ENCODE measurements at regions not wholly inside any gene's neighbourhood (a gene's known extent, or its start where the extent isn't known, plus 50 kb on each side); places are given as distances from the start of the nearest gene placed in this dataset.
"Not testable (repeated sequence)": the region's sequence is repeated elsewhere in the genome, so short reads cannot be mapped to it uniquely, and the experiment has no call there.

DNA sequence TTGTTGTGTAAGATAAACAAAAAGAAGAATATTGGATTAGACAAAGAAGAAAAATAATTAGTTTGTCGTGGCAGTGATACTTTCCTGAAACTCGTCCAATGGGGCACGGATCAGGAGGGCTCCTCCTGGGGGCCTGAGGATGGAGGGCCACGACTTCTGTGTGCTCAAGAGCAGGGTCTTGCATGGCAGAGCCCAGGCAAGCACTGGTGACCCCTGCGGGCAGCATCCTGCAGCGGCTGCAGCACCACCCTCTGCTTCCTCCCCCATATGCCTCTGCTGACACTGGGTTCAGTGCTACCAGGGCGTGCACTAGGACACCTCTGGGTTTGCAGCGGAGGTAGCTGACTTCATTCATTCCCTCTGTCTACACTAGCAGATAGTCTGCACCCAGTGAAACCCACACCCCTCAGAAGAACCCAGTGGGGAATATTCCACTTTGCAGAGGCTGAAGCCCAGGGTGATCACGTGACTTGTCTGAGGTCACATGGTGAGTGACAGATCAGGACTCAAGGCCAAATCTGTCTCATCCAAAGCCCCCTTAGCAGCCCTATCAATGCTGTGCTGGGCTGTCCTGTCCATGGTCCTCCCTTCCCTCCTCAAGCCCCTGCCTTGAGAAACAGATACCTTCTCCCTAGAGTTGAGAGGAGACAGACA lies 375.5 kb downstream of the TCERG1L start:
- H3K4me3 ChIP-seq (replicated peaks; ENCODE audit: low read depth, low read length) = no peak overlapping the region
- no peak for TF ChIP-seq CTCF (IDR thresholded peaks at IDR 0.05; ENCODE audit: insufficient read depth, low read length, poor library complexity, severe bottlenecking)
- DNase-seq (ENCODE audit: extremely low read depth, insufficient read length) = no peak
- no peaks in the 10 kb centered on the region for H3K27me3 ChIP-seq (replicated peaks; ENCODE audit: control insufficient read depth, insufficient read depth, low read length)
- no peaks in the 10 kb centered on the region for H3K36me3 ChIP-seq (ENCODE audit: control insufficient read depth, insufficient read depth, low read length)

DNA sequence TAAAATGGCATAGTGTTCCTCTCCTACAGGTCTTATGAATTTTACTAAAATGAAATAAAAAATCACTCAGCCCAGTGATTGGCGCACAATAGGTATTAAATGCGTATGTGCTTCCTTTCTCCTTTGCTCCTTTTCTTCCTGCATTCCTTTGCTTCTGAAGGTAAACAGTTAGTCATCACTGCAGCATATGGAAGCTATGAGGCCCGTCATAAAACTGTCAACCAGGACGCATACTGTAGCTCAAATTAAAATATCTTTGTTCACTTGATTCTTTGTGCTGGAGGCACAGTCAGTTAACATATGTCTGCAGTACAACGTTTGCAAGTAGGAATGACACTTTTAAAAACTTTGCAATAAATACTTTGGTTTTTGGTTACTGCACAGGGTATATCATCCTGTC lies 374.7 kb downstream of the TCERG1L start:
- Histone ChIP-seq H3K4me3 (replicated peaks; ENCODE audit: low read depth, low read length) (no peak overlapping the region), H3K27me3 (replicated peaks; ENCODE audit: control insufficient read depth, insufficient read depth, low read length) (no peaks in the 10 kb centered on the region), H3K36me3 (ENCODE audit: control insufficient read depth, insufficient read depth, low read length) (no peaks in the 10 kb centered on the region)
- no peak for TF ChIP-seq CTCF (IDR thresholded peaks at IDR 0.05; ENCODE audit: insufficient read depth, low read length, poor library complexity, severe bottlenecking)
- no peak for DNase-seq (ENCODE audit: extremely low read depth, insufficient read length)

DNA sequence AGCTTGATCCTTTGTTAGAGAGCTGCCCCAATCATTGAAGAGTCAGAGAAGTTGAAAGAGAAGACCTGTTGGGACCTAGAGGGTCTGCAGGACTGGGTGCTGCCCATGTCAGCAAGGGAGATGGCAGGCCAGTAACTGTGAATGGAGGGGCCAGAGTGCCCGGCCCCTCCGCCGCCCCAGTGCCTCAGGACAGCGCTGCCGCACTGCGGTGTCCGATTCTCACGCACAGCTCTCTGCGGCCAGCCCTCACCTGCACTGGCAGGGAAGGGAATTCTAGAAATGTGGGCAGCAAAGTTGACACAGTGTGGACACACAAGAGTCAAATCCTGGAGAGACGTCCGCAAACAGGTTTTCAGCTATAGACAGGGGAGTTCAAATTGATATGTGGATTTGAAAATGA lies 373.5 kb downstream of the TCERG1L start:
- no peak overlapping the region for H3K4me3 ChIP-seq (replicated peaks; ENCODE audit: low read depth, low read length)
- TF ChIP-seq CTCF (IDR thresholded peaks at IDR 0.05; ENCODE audit: insufficient read depth, low read length, poor library complexity, severe bottlenecking) = no peak

GRCh38 chr10:130938891-130939290 lies 372.6 kb downstream of the TCERG1L start:
- H3K4me3 ChIP-seq (replicated peaks; ENCODE audit: low read depth, low read length); H3K27me3 ChIP-seq (replicated peaks; ENCODE audit: control insufficient read depth, insufficient read depth, low read length); DNase-seq (ENCODE audit: extremely low read depth, insufficient read length); H3K36me3 ChIP-seq (ENCODE audit: control insufficient read depth, insufficient read depth, low read length): not testable (repeated sequence)

More for the DNA sequence above, 373.5 kb downstream of the TCERG1L start:
- H3K27me3 ChIP-seq (replicated peaks; ENCODE audit: control insufficient read depth, insufficient read depth, low read length) = no peaks in the 10 kb centered on the region
- H3K36me3 ChIP-seq (ENCODE audit: control insufficient read depth, insufficient read depth, low read length) = no peaks in the 10 kb centered on the region
- no peak for DNase-seq (ENCODE audit: extremely low read depth, insufficient read length)

GRCh38 chr10:130941886-130942285 lies 369.6 kb downstream of the TCERG1L start:
- no peak for TF ChIP-seq CTCF (IDR thresholded peaks at IDR 0.05; ENCODE audit: insufficient read depth, low read length, poor library complexity, severe bottlenecking)
- no peak for DNase-seq (ENCODE audit: extremely low read depth, insufficient read length)
- no peak overlapping the region for H3K4me3 ChIP-seq (replicated peaks; ENCODE audit: low read depth, low read length)
- H3K36me3 ChIP-seq (ENCODE audit: control insufficient read depth, insufficient read depth, low read length) = no peaks in the 10 kb centered on the region
- no peaks in the 10 kb centered on the region for H3K27me3 ChIP-seq (replicated peaks; ENCODE audit: control insufficient read depth, insufficient read depth, low read length)

DNA sequence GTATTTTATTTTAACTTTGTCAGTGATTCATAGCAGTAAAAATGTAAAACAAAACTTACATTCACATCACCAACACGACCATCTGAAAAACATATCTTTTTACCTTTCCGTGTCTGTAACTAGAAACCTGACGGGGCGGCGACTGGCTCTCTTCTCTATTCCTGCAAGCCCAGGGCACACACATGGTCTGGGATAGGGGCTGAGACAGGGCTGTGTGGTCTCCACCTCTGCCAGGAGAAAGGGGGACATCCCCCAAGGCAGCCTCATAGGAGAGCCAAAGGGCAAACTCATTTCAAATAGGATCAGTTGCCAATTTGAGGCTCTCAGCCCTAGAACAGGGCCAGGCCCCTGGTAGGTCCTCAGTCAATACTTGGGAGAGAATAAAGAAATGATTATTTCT lies 359.4 kb downstream of the TCERG1L start:
- no peak for DNase-seq (ENCODE audit: extremely low read depth, insufficient read length)

More for the DNA sequence above, 359.4 kb downstream of the TCERG1L start:
- H3K36me3 ChIP-seq (ENCODE audit: control insufficient read depth, insufficient read depth, low read length) = no peaks in the 10 kb centered on the region
- no peak for TF ChIP-seq CTCF (IDR thresholded peaks at IDR 0.05; ENCODE audit: insufficient read depth, low read length, poor library complexity, severe bottlenecking)
- H3K27me3 ChIP-seq (replicated peaks; ENCODE audit: control insufficient read depth, insufficient read depth, low read length) = no peaks in the 10 kb centered on the region
- H3K4me3 ChIP-seq (replicated peaks; ENCODE audit: low read depth, low read length) = no peak overlapping the region
